ENCODE measurements at regions not wholly inside any gene's neighbourhood (a gene's known extent, or its start where the extent isn't known, plus 50 kb on each side); places are given as distances from the start of the nearest gene placed in this dataset.

DNA sequence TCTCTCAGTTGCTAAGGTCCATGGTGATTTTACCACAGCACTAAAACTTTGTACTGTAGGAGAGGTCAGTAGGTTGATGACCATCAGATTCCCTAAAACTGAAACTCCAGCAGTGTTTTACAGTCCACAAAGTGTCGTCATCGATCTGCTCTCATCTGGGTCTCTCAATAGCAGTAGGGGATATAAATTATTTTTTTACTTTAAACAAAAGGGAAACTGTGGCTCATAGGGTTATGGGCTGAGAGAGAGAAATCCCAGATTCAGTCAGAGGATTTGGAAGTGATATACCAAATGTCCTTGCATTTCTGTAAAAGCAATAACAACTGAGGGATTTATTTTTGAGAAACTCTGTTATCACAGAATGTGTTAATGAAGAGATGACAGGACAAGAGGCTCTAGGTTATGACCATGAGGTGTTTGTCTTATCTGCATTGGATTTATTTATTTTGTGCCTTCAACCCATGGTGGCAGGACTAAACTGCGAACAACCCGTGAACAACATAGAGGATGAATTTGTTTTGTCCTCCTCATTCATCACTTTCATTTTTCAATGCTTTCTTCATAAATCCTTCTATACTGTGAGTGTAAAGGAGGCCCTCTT lies 869.7 kb downstream of the OTOL1 start:
- TF ChIP-seq, protein P1, sequence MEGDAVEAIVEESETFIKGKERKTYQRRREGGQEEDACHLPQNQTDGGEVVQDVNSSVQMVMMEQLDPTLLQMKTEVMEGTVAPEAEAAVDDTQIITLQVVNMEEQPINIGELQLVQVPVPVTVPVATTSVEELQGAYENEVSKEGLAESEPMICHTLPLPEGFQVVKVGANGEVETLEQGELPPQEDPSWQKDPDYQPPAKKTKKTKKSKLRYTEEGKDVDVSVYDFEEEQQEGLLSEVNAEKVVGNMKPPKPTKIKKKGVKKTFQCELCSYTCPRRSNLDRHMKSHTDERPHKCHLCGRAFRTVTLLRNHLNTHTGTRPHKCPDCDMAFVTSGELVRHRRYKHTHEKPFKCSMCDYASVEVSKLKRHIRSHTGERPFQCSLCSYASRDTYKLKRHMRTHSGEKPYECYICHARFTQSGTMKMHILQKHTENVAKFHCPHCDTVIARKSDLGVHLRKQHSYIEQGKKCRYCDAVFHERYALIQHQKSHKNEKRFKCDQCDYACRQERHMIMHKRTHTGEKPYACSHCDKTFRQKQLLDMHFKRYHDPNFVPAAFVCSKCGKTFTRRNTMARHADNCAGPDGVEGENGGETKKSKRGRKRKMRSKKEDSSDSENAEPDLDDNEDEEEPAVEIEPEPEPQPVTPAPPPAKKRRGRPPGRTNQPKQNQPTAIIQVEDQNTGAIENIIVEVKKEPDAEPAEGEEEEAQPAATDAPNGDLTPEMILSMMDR (IDR thresholded peaks at IDR 0.05; ENCODE audit: low read depth, low read length), result no peak
- no peak overlapping the region for H3K4me3 ChIP-seq (ENCODE audit: low read depth, low read length)
- H3K27me3 ChIP-seq (ENCODE audit: control insufficient read depth, insufficient read depth, low read length), result no peaks in the 10 kb centered on the region
- CTCF ChIA-PET, result interaction anchor here (0.6 to 1.2 kb wide), 3 partner anchors 11 to 451 kb away, joined by 3 to 4 read pairs (median 3); no protein-coding TSS in a partner anchor
- DNase-seq (ENCODE audit: low read depth, low spot score), result no peak
- POLR2A ChIA-PET, result no interaction called here
- H3K9me3 ChIP-seq (ENCODE audit: control insufficient read depth, insufficient read depth, low read length), result no peaks in the 10 kb centered on the region
- H3K27ac ChIP-seq (ENCODE audit: low read depth, low read length), result no peak overlapping the region

DNA sequence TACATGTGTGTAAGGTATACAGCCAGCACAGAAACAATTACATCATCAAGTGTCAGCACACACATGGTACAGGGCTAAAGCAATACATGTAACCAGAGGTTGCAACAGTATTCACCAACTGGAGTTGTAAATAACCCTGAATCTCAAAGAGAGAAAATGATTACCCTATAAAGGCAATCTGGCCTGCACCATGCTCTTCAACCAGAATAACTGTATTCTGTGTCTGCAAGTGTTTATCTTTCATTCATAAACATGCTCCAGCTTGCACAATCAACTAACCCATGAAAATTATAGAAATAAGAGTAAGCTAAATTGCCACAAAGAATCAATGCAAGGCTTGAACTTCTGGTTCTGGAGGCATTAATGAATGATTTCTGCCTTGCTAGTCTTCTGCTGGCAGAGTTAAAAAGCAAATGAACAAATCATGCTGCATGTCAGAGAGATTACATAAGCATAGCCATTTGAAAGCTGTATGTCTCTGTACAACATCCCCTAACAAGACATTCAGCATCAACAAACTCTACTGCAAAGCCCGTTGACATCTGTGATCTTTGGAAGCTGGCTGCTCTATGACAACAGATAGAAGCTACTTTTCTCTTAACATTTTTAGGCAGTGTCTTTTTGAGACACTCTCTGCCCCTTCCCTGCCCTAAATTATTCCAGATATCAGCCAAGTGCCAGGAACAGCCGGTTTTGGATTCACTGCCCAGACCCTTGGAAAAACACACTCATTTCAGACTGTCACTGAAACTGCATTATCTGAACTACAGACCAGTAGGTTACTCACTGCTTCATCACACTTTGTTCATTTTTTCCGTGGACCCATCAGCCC lies 871.0 kb downstream of the OTOL1 start:
- no peak overlapping the region for H3K4me3 ChIP-seq (ENCODE audit: low read depth, low read length)
- H3K9me3 ChIP-seq (ENCODE audit: control insufficient read depth, insufficient read depth, low read length), result no peaks in the 10 kb centered on the region
- CTCF ChIA-PET, result no interaction called here
- POLR2A ChIA-PET, result interaction anchor here (1.1 kb wide), 1 partner anchor 13 kb away, joined by 6 read pairs; no protein-coding TSS in a partner anchor
- TF ChIP-seq, protein P1 (IDR thresholded peaks at IDR 0.05; ENCODE audit: low read depth, low read length), result no peak
- peak; percentile 58 for DNase-seq (ENCODE audit: low read depth, low spot score)
- no peak overlapping the region for H3K27ac ChIP-seq (ENCODE audit: low read depth, low read length)
- no peaks in the 10 kb centered on the region for H3K27me3 ChIP-seq (ENCODE audit: control insufficient read depth, insufficient read depth, low read length)

DNA sequence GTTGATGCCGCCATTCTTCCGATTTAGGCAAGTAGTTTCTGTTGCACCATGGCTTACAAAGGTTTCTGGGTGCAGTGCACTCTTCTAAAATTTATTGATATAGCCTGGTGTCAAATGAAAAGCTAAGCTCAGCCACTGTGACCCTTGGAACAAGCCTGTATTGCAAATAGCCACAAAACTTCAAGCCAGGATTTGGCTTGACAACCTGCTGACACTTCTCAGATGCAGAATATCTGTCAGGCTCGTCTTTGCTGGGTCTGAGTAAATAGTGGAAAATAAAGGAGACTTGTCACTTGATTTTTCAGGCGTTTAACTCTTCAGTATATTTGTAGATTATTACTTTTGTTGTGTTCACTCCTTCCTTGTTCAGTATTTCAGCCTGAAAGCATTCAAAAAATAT lies 871.8 kb downstream of the OTOL1 start:
- TF ChIP-seq, protein P1 (IDR thresholded peaks at IDR 0.05; ENCODE audit: low read depth, low read length), result no peak
- Histone ChIP-seq H3K27ac (ENCODE audit: low read depth, low read length) (no peak overlapping the region), H3K9me3 (ENCODE audit: control insufficient read depth, insufficient read depth, low read length) (no peaks in the 10 kb centered on the region), H3K27me3 (ENCODE audit: control insufficient read depth, insufficient read depth, low read length) (no peaks in the 10 kb centered on the region), H3K4me3 (ENCODE audit: low read depth, low read length) (no peak overlapping the region)
- POLR2A ChIA-PET, result interaction anchor here (1.1 kb wide), 1 partner anchor 14 kb away, joined by 6 read pairs; no protein-coding TSS in a partner anchor
- CTCF ChIA-PET, result no interaction called here
- DNase-seq (ENCODE audit: low read depth, low spot score), result no peak

DNA sequence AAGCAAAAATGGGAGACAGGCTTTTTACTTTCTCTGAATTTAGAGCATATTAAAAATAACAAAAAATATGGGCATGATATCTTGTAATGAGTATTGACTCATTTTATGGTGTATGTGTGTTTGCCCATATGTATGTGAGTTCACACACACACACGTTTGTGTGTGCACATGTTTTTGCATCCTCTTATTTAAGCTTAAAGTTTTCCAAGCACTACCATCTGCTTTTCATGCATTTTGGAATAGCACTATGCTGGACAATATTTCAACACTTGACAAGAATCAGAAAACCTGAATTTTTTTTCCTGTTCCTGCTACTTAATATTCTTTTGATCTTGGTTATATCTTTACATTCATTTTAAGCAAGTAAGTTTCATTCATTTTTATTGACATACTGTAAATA lies 872.7 kb downstream of the OTOL1 start:
- H3K27me3 ChIP-seq (ENCODE audit: control insufficient read depth, insufficient read depth, low read length), result no peaks in the 10 kb centered on the region
- POLR2A ChIA-PET, result no interaction called here
- TF ChIP-seq, protein P1 (IDR thresholded peaks at IDR 0.05; ENCODE audit: low read depth, low read length), result no peak
- H3K9me3 ChIP-seq (ENCODE audit: control insufficient read depth, insufficient read depth, low read length), result no peaks in the 10 kb centered on the region
- no peak for DNase-seq (ENCODE audit: low read depth, low spot score)
- no peak overlapping the region for H3K27ac ChIP-seq (ENCODE audit: low read depth, low read length)
- CTCF ChIA-PET, result no interaction called here
- no peak overlapping the region for H3K4me3 ChIP-seq (ENCODE audit: low read depth, low read length)

DNA sequence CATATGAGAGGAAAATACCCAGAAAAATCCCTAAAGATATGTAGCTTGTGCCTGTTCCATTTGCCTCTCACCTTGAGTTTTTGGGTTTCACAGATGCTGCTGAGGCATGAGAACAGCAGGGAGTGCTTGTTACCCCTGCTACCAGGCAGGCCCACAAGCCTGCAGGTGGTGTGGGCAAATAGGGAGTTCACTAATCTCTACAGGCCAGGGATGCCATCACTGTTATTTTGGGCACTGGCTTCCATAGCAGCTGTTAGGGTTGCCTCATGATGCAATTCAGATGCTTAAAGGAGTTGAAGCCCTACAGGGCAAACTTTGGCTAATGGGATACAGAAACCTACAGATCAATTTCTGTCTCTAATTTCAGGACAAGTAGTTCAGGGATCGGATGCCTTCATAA lies 873.5 kb downstream of the OTOL1 start:
- H3K27ac ChIP-seq (ENCODE audit: low read depth, low read length), result no peak overlapping the region
- H3K9me3 ChIP-seq (ENCODE audit: control insufficient read depth, insufficient read depth, low read length), result no peaks in the 10 kb centered on the region
- ChIA-PET CTCF (no interaction called here), POLR2A (no interaction called here)
- DNase-seq (ENCODE audit: low read depth, low spot score), result no peak
- no peaks in the 10 kb centered on the region for H3K27me3 ChIP-seq (ENCODE audit: control insufficient read depth, insufficient read depth, low read length)
- TF ChIP-seq, protein P1 (IDR thresholded peaks at IDR 0.05; ENCODE audit: low read depth, low read length), result no peak
- H3K4me3 ChIP-seq (ENCODE audit: low read depth, low read length), result no peak overlapping the region
